Endothelial cell of umbilical vein (primary cell): ENCODE measurements at regions not wholly inside any gene's neighbourhood (a gene's known extent, or its start where the extent isn't known, plus 50 kb on each side); places are given as distances from the start of the nearest gene placed in this dataset.

Experiments
- BruUV-seq: library from RNA; stranded (reverse); fragments of 400-500 nt; replicated peaks from 2 replicates; lab custom pipeline; 2021; lab: Mats Ljungman, UMichigan
- CTCF ChIA-PET: fragments of 300-600, 350-600 bp; sonication (Branson Sonifier 250); formaldehyde crosslinking; loops from one replicate; lab custom pipeline; 2021; ENCODE audit warnings: antibody characterized with exemption, inconsistent platforms; lab: Charles Lee
- POLR2A ChIA-PET: fragments of 300-600, 350-600 bp; sonication (Branson Sonifier 250); formaldehyde crosslinking; loops from one replicate; lab custom pipeline; 2021; ENCODE audit warnings: antibody characterized with exemption, inconsistent platforms; lab: Charles Lee
- DNase-seq: peaks from one replicate; pipeline ENCODE4 v3.0.0-alpha.2; 2011; ENCODE audit warnings: low read depth, low spot score
- FAIRE-seq: peaks from 2 replicates; lab custom pipeline; 2011; peaks lifted over from hg19 to GRCh38; lab: Jason Lieb, UNC
- H2AFZ ChIP-seq: 2 replicates; pipeline ENCODE4 v1.6.0; 2012; ENCODE audit warnings: low read depth, low read length, control low read depth, inconsistent platforms
- H3K27ac ChIP-seq: 2 replicates; pipeline ENCODE4 v1.5.1; 2011; ENCODE audit warnings: low read depth, mild to moderate bottlenecking, control low read depth, low read length, moderate library complexity; ENCODE audit not compliant: insufficient read depth
- H3K27me3 ChIP-seq, 2 experiments: 2 replicates each; pipeline versions ENCODE4 v1.6.0 to v1.6.1; 2011; ENCODE audit warnings: low read length in 2 of 2, mixed read lengths in 1 of 2; ENCODE audit not compliant: control insufficient read depth in 2 of 2, insufficient read depth in 2 of 2
- H3K36me3 ChIP-seq, 2 experiments: 2 replicates in 1 of 2; 3 replicates in 1 of 2; pipeline ENCODE4 v1.5.1; 2011; ENCODE audit warnings: low read length in 2 of 2, mild to moderate bottlenecking in 1 of 2, moderate library complexity in 1 of 2; ENCODE audit not compliant: control insufficient read depth in 2 of 2, insufficient read depth in 2 of 2; ENCODE audit errors: extremely low read depth in 1 of 2
- H3K4me1 ChIP-seq: 3 replicates; pipeline ENCODE4 v1.5.1; 2011; ENCODE audit warnings: mild to moderate bottlenecking, low read length; ENCODE audit not compliant: control insufficient read depth, insufficient read depth; ENCODE audit errors: extremely low read depth
- H3K4me2 ChIP-seq: 2 replicates; pipeline ENCODE4 v1.6.1; 2011; ENCODE audit warnings: low read length, control low read depth, mixed read lengths; ENCODE audit not compliant: insufficient read depth
- H3K4me3 ChIP-seq, 3 experiments: fragments of 200-600 bp in 1 of 3; sonication (generic), shearing (Covaris generic) in 1 of 3; replicated peaks in 1 of 3; 2 replicates each; pipeline ENCODE4 v1.5.1; 2011 to 2016; ENCODE audit warnings: control low read depth in 3 of 3, low read length in 3 of 3, mild to moderate bottlenecking in 2 of 3, inconsistent platforms in 1 of 3, low read depth in 1 of 3, moderate library complexity in 1 of 3; ENCODE audit not compliant: insufficient read depth in 1 of 3
- H3K79me2 ChIP-seq: 2 replicates; pipeline ENCODE4 v1.6.0; 2012; ENCODE audit warnings: low read length, inconsistent platforms; ENCODE audit not compliant: control insufficient read depth, insufficient read depth
- H3K9ac ChIP-seq: replicated peaks from 2 replicates; pipeline ENCODE3; 2011; ENCODE audit warnings: low read length, control low read depth; ENCODE audit not compliant: insufficient read depth; ENCODE audit errors: extremely low read depth
- H3K9me1 ChIP-seq: replicated peaks from 3 replicates; pipeline ENCODE4 v1.6.0; 2011; ENCODE audit warnings: mild to moderate bottlenecking, low read length; ENCODE audit not compliant: control insufficient read depth, insufficient read depth; ENCODE audit errors: extremely low read depth
- H3K9me3 ChIP-seq: replicated peaks from 2 replicates; pipeline ENCODE4 v1.5.1; 2012; ENCODE audit warnings: low read length, inconsistent platforms; ENCODE audit not compliant: control insufficient read depth, insufficient read depth
- H4K20me1 ChIP-seq: replicated peaks from 2 replicates; pipeline ENCODE3; 2011; ENCODE audit warnings: mild to moderate bottlenecking, low read length; ENCODE audit not compliant: control insufficient read depth, insufficient read depth; ENCODE audit errors: extremely low read depth
- CTCF ChIP-seq, 2 donors: IDR thresholded peaks; 1 replicate in 1 of 2; 2 replicates in 1 of 2; pipeline ENCODE4 v1.5.1; 2011; ENCODE audit warnings: low read length in 2 of 2, mild to moderate bottlenecking in 2 of 2, moderate library complexity in 2 of 2, control low read depth in 1 of 2, inconsistent platforms in 1 of 2, low read depth in 1 of 2; ENCODE audit not compliant: insufficient read depth in 1 of 2; ENCODE audit errors: extremely low read depth in 1 of 2
- EZH2 ChIP-seq: IDR thresholded peaks from 2 replicates; pipeline ENCODE4 v1.6.1; 2012; ENCODE audit warnings: borderline replicate concordance, low read depth, mild to moderate bottlenecking, moderate library complexity, low read length, inconsistent platforms; ENCODE audit not compliant: severe bottlenecking
- FOS ChIP-seq: IDR thresholded peaks from 2 replicates; pipeline ENCODE4 v1.6.1; 2011; ENCODE audit warnings: mild to moderate bottlenecking, low read length, moderate library complexity, borderline replicate concordance; ENCODE audit not compliant: insufficient read depth
- GATA2 ChIP-seq: IDR thresholded peaks from 2 replicates; pipeline ENCODE4 v1.7.0; 2011; ENCODE audit warnings: low read depth, mild to moderate bottlenecking, moderate library complexity, mixed read lengths, low read length; ENCODE audit not compliant: insufficient read length, insufficient read depth
- MYC ChIP-seq: IDR thresholded peaks from one replicate; pipeline ENCODE4 v1.6.1; 2011; ENCODE audit warnings: mild to moderate bottlenecking, low read depth, low read length
- POLR2A ChIP-seq: IDR thresholded peaks from 2 replicates; pipeline ENCODE4 v1.6.1; 2012; ENCODE audit warnings: low read depth, mild to moderate bottlenecking, control low read depth, low read length
- dilution Hi-C: fragments of 300-500 bp; cut with MboI; formaldehyde crosslinking; loops from one replicate; pipeline ENCODE4 v1.15.0; 2019; ENCODE audit warnings: low sequenced_read_pairs; ENCODE audit not compliant: extremely low pct_ligation_motif_present
- intact Hi-C: fragments of 100-400 bp; cut with micrococcal nuclease; formaldehyde crosslinking; loops from one replicate; pipeline ENCODE4 v1.10.0; 2022
- TF ChIP-seq, protein P1 (sequence below): IDR thresholded peaks from 2 replicates; pipeline ENCODE4 v1.6.1; 2011; ENCODE audit not compliant: insufficient read depth, insufficient read length

DNA sequence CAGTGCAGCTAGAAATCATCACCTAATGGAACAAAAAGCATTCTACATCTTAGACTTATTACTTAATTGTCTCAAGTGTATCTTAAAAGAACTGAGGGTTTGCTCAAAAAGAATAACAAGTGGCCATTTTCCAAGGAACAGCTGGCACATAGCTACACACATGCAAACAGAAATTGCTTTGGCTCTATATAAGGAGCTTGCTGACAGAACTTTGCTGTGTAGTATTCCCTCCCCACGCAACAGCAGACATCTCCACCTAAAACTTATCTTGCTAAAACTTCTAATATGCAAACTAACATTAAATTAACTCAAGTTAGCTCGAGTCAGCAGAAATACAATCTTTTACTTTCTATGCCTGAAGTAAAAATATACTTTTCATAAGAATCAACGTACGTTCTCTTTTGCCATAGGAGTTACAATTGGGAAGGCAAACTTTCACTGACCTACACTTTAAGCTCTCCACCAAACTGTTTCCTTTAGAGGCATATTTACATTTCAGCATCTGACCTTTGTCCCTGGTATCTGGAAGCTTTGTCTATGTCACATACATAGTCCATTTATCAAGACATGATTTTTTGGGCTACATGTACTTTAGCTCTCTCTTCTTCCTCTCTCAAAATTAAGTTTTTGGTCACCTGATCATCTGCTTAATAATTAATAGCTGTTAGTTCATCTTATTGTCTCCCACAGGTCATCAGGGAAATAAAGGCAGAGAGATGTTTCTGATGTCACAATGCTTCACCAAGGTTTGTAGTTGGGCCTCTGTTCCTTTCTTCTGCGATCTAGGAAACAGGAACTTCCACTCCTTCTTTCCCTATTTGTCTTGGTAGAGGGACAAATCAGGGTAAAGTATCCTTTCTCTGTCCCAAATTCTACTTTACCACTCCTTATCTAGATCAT is 163.4 kb upstream of the AGTR1 start:
- Histone ChIP-seq H2AFZ (no peak overlapping the region), H3K79me2 (no peaks in the 10 kb centered on the region), H4K20me1 (no peaks in the 10 kb centered on the region), H3K9me3 (no peaks in the 10 kb centered on the region), H3K4me1 (no peaks in the 10 kb centered on the region), H3K27ac (no peak overlapping the region), H3K9me1 (no peaks in the 10 kb centered on the region), H3K4me2 (no peak overlapping the region), H3K9ac (no peak overlapping the region), H3K36me3 (no peaks in the 10 kb centered on the region), H3K27me3 (no peaks in the 10 kb centered on the region), H3K4me3 (no peak overlapping the region)
- intact Hi-C loops (no loop called here), dilution Hi-C loops (no loop called here)
- DNase-seq (no peak), FAIRE-seq (no peak)
- BruUV-seq: no TSS peak
- POLR2A ChIA-PET: no interaction called here
- no peak for TF ChIP-seq MYC
- TF ChIP-seq GATA2: no peak
- no peak for TF ChIP-seq EZH2
- TF ChIP-seq, protein P1, sequence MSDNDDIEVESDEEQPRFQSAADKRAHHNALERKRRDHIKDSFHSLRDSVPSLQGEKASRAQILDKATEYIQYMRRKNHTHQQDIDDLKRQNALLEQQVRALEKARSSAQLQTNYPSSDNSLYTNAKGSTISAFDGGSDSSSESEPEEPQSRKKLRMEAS: no peak
- TF ChIP-seq FOS: no peak
- TF ChIP-seq CTCF (IDR thresholded peaks at IDR 0.05; ENCODE audit: extremely low read depth in 1 of 2, insufficient read depth in 1 of 2, low read depth in 1 of 2, low read length in 2 of 2): no peak
- no peak for TF ChIP-seq POLR2A
- CTCF ChIA-PET: no interaction called here
